Renal pelvis (tissue), 1 donor: ENCODE measurements at regions not wholly inside any gene's neighbourhood (a gene's known extent, or its start where the extent isn't known, plus 50 kb on each side); places are given as distances from the start of the nearest gene placed in this dataset.
A peak's percentile ranks its signal among the peaks of the same experiment; 100 is the strongest.
"Not testable (repeated sequence)": the region's sequence is repeated elsewhere in the genome, so short reads cannot be mapped to it uniquely, and the experiment has no call there.

Source experiments
- DNase-seq: peaks from one replicate; pipeline ENCODE4 v3.0.0-alpha.2; 2013

DNA sequence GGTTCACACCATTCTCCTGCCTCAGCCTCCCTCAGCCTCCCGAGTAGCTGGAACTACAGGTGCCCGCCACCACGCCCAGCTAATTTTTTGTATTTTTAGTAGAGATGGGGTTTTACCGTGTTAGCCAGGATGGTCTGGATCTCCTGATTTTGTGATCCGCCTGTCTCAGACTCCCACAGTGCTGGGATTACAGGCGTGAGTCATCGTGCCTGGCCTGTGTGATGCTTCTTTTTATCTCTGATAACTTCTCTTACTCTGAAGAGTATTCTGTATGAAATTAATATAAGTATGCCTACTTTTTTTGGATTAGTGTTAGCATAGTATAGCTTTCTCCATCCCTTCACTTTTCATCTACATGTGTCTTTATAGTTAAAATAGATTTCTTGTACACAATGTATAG is 180.8 kb upstream of the GALNT15 start:
- not testable (repeated sequence) for DNase-seq

GRCh38 chr3:15996496-15996895 is 178.0 kb upstream of the GALNT15 start:
- DNase-seq, result not testable (repeated sequence)

DNA sequence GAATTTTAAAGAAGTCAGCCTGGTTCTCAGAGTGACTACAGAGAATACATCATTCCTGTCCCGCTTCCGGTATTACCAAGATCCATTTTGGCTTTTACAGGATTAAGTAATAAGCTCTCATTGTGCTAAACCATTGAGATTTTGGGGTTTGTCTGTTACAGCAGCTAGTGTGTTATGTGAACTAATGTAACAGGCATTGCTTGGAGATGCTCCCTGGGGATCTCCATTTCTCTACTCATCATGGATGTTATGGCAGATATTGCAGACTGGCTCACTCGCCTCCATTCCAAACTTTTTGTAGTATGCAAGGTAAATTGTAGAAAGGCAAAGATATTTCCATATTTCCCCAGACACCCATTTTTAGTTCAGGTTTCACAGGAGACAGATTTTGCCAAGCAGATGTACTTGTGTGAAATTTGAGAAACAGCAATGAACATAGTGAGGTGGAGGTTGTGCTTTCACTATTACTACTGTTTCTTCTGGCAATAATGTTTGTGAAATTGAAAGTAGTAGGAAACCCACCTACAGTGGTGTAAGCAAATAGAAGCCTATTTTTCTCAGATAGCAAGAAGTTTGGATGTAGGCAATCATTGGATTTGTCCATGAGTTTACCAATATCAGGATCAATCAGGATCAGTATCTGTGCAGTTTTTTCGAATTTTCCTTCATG is 177.1 kb upstream of the GALNT15 start:
- no peak for DNase-seq

DNA sequence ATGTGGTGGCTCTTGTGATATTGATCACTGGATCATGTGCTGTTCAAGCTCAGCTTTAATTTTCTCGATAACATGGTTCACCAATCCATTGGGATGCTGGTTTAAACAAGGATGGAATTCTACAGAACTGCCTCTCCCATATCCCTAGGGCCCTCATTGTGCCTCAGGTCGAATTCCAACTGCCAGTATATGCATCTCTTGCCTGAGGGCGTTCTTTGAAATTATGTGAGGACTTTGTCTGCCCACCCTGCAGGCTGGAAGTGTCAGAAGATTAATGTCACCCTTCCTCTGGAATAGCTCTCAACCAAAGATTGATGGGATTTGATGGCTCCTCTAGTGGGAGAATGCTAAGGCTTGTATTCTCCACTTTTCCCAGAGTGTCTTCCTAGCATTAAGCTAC is 175.6 kb upstream of the GALNT15 start:
- DNase-seq, result peak; percentile 2

DNA sequence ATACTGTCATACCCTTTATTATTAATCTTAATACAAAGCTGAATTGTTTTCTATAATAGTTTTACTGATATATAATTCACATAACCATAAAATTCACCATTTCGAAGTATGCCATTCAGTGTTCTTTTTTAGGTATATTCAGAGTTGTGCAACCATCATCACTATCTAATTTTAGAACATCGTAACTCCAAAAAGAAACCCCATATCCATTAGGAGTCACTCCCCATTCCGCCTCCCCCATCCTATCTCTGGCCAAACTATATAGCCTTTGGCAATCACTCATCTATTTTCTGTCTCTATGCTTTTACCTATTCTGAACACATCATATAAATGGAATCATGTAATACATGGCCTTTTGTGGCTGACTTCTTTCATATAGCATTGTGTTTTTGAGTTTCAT is 169.7 kb upstream of the GALNT15 start:
- DNase-seq, result no peak

- no peak for DNase-seq
Observed at GRCh38 chr3:16011376-16011775, 163.1 kb upstream of the GALNT15 start.

- DNase-seq, result no peak
Observed at GRCh38 chr3:16012086-16012485, 162.4 kb upstream of the GALNT15 start.

DNA sequence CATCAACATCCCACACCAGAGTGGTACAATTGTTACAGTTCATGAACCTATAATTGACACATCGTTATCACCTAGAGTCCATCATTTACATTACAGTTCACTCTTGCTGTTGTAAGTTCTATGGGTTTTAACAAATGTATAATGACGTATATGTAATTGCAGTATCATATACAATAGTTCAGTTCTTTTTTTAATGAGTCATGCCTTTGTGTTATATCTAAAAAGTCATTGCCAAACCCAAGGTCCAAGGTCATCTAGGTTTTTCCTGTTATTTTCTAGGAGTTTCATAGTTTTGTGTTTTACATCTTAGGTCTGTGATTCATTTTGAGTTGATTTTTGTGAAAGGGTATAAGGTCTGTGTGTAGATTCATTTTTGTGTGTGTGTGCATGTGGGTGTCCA is 160.9 kb upstream of the GALNT15 start:
- no peak for DNase-seq

DNA sequence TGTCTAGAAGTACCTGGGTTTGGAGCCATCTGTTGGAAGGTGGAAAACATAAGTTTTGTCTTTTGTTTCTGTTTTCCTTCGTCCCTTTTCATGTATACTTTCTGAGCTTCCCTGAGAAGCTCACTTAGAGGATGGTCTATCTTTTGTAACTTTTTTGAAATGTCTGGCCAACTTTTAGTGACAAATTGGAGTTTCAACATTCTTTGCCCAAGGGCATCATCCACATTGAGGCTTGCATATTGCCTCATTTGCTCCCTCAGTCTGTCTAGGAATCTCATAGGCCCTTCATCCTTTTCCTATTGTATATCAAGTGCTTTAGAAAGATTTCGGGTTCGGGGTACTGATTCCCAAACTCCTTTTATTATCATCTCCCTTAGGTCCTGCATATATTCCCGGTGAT is 152.7 kb upstream of the GALNT15 start:
- DNase-seq, result not testable (repeated sequence)

DNA sequence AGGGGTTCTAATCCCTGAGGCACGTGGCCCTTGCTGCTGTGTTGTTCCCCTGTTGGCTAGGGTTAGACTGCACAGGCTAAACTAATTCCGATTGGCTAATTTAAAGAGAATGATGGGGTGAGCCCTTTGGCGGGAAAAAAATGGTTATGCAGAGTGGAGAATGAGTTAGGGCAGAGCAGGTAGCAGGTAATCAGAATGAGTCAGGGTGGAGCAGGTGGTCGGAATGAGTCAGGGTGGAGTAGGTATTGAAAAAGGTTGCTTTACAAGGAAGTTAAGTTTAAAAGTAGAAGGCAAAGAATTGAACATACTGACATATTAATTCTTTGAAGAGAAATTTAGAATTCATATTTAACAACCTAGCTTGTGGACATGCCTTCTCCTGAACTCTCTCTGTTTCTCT is 150.6 kb upstream of the GALNT15 start:
- not testable (repeated sequence) for DNase-seq

DNA sequence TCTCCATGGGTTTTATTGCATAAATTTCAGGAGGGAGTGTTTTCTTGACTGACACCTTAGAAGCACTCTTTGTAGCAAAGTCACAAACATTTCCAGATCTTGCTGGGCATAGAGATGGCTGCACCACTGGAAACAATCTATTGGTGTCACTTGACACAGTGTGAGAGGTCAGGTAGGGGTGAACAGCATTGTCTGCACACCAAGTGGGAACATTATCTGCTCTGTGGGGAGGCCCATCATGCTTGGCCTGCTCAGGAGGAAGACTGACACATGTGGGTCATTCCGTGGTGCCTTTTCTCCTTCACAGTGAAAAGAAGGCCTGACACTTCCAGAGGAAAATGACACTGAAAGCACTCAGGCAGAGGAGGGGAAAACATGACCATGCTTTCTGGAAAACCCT is 149.9 kb upstream of the GALNT15 start:
- no peak for DNase-seq

DNA sequence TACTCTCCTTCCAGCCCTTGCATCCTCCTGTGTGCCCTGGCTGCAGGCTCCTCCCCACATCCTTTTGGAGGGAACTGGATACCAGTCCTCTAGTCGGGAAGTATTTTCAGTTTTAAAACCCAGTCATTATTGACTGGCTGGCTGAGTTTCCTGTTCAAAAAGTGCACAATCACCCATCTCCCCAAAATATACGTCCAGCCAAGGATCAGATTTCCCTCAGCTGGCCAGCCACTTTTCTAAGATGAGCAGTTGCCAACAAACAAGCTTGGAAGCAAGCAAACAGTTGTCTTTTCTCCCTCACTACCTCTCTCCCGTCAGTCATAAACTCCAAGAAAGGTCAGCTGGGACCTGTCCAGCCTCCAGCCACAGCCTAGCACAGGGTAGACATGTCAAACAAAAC is 147.7 kb upstream of the GALNT15 start:
- no peak for DNase-seq

- DNase-seq, result no peak
Observed at GRCh38 chr3:16028604-16029003, 145.9 kb upstream of the GALNT15 start.

DNA sequence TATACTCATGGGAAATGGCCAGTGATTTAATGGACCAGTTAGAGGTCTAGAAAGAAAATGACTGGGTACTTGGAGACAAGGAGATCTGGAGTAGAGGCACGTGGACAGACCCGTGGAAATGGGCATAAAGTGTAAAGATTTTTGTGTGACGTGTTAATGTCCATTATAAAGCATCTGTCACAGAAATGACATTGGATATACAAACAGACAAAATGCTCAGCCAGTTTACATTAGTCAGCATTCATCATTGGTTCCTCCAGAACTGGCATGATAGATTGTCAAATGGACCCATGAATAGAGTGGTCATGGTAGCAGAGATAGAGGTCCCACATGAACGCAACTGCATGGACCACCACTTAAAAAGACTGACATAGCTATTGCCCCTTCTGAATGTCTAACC is 144.1 kb upstream of the GALNT15 start:
- DNase-seq, result no peak

DNA sequence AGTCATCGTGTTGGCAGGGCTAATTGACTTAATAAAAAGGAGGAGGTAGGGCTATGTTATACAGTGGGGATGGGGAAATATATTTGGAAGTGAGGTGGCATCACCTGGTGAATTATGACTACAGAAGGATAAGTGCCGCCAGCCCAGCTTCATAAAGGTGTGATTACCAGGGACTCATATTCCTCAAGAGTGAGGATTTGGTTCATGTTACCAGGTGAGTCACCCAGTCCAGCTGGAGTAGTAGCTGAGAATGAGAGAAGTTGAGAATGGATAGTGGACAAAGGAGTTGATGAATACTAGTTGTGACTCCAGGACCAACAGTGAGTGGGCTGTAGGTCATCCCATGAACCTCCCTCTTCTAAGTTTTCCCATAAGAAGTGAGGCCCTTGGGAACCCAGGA is 143.0 kb upstream of the GALNT15 start:
- DNase-seq, result no peak

- no peak for DNase-seq
Observed at GRCh38 chr3:16033889-16034687, 140.4 kb upstream of the GALNT15 start.

GRCh38 chr3:16040991-16041390 is 133.5 kb upstream of the GALNT15 start:
- DNase-seq, result no peak

DNA sequence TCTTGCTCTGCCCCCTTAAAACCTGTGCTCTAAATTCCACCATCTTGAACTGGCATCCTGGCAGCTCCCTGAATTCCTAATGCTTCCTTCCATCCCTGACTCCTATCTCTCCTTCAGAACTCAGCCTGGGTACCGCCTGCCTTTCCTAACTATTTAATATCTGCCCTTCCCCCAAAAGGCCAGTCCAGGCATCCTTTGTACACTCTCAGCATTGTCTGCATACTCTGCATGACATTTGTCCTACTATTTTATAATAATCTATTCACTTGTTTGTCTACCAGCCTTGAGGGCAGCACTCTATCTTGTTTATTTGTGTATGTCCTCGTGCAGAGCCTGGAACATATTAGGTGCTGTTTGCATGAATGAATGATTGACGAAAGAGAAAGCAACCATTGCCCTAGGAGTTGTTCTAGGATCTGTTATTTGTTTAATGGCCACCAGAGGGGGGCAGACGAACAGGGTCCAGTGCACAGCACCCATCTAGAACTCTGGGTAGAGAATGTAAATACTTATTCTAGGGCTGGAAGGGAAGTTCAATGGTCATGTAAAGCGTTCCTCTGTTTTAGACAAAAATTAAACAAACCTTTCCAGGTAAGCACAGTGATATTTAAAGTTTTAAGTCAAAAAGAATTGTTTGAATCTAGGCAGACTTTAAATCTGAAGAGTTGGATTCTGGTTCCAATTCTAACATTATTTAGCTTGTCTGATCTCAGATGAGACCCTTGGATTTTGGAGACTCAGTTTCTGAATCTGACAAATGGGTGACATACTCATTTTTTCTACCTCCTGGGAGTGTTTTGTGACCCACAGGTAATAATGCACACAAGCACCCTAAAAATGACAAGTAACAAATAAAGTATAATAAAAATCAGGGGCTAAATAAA is 125.8 kb upstream of the GALNT15 start:
- DNase-seq, result peak; percentile 48

- DNase-seq, result no peak
Observed at GRCh38 chr3:16050641-16051467, 123.6 kb upstream of the GALNT15 start.

DNA sequence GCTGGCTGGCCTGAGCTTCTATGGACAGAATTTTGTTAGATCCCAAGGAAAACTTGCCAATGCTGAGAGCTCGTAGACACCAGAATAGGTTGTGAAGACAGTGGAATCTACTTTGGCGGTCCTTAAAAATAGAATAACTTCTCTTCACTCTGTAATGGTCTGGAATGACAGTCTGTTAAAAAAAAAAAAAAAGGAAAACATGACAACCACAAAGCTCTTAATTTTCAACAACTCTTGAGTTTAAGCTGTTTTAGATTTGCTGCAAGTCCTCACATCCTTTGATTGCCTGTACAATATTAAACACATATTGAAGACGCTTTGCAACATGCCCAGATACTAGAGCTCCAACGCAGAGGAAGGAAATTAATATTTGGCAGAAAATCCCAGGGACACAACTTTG is 122.8 kb upstream of the GALNT15 start:
- no peak for DNase-seq

DNA sequence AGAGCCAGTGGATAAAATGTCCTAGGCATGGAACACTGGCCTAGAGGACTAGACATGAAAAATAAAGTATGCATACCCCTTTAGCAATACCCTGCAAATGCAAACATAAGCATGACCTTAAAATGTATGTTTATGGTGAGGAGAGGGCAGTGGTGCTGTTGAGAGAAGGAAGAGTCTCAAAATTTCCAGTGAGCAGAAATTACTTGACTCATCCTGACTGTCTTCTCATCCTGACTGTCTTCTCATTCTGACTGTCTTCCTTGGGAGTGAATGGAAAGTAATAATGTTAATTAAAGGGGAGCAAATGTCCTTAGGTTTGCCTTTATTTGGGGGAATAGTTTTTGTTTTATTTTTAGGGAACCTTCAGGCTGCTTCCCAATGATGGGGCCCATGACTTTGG is 121.5 kb upstream of the GALNT15 start:
- no peak for DNase-seq

DNA sequence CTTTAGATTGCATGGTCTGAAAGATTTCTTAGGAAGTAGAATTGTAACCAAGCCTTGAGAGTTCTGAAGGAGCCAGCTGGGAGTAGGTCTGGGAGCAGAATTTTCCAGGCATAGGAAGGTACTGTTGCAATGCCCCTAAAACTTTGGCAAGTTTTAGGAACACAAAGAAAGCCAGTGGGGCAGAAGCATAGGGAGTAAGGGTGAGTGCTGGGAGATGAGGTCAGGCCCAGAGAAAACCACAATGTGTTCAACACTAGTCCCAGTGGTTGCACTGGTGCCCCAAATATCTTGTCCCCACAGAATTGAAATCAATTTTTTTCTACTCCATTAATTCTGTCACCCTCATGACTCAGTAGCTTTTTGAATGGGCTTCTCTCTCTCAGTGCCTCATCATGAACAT is 120.7 kb upstream of the GALNT15 start:
- DNase-seq, result no peak
